ENCODE measurements at regions not wholly inside any gene's neighbourhood (a gene's known extent, or its start where the extent isn't known, plus 50 kb on each side); places are given as distances from the start of the nearest gene placed in this dataset.

GRCh38 chr5:51188001-51188591, 195.2 kb upstream of the ISL1 start:
- no peak for TF ChIP-seq CTCF (IDR thresholded peaks at IDR 0.05; ENCODE audit: extremely low read depth in 1 of 2, insufficient read depth in 1 of 2, low read depth in 1 of 2, low read length in 2 of 2)
- no peak for TF ChIP-seq POLR2A (IDR thresholded peaks at IDR 0.05; ENCODE audit: low read depth, low read length)
- TF ChIP-seq POLR2AphosphoS5 (IDR thresholded peaks at IDR 0.05; ENCODE audit: insufficient read depth, low read depth, low read length): no peak
- TF ChIP-seq MAX (IDR thresholded peaks at IDR 0.05; ENCODE audit: insufficient read depth, insufficient read length): no peak

Data from endothelial cell of umbilical vein (primary cell).